Liver (tissue), 3 donors: ENCODE measurements at regions not wholly inside any gene's neighbourhood (a gene's known extent, or its start where the extent isn't known, plus 50 kb on each side); places are given as distances from the start of the nearest gene placed in this dataset.
"Not testable (repeated sequence)": the region's sequence is repeated elsewhere in the genome, so short reads cannot be mapped to it uniquely, and the experiment has no call there.

Experiments used
- EGR1 ChIP-seq, 2 donors: IDR thresholded peaks; 2 replicates each; pipeline ENCODE4 v1.6.1; 2016 to 2018; ENCODE audit warnings: antibody characterized with exemption in 2 of 2, low read depth in 2 of 2
- FOXA1 ChIP-seq: IDR thresholded peaks from 2 replicates; pipeline ENCODE4 v1.6.1; 2016; ENCODE audit warnings: antibody characterized with exemption
- GABPA ChIP-seq, 2 donors: IDR thresholded peaks in 1 of 2; conservative IDR thresholded peaks in 1 of 2; 2 replicates each; pipeline ENCODE4 v1.6.1; 2016; ENCODE audit warnings: antibody characterized with exemption in 2 of 2, mild to moderate bottlenecking in 1 of 2, moderate library complexity in 1 of 2
- JUND ChIP-seq, 2 donors: IDR thresholded peaks; 2 replicates each; pipeline ENCODE4 v1.6.1; 2016; ENCODE audit warnings: antibody characterized with exemption in 2 of 2
- RAD21 ChIP-seq, 2 donors: IDR thresholded peaks; 2 replicates each; pipeline ENCODE4 v1.6.1; 2016; ENCODE audit warnings: antibody characterized with exemption in 2 of 2, mild to moderate bottlenecking in 2 of 2
- RXRA ChIP-seq, 2 donors: IDR thresholded peaks; 2 replicates each; pipeline ENCODE4 v1.6.1; 2017 to 2018; ENCODE audit warnings: antibody characterized with exemption in 2 of 2, mild to moderate bottlenecking in 1 of 2
- SP1 ChIP-seq: IDR thresholded peaks from 2 replicates; pipeline ENCODE4 v1.6.1; 2018; ENCODE audit warnings: antibody characterized with exemption, mild to moderate bottlenecking
- TAF1 ChIP-seq: conservative IDR thresholded peaks from 2 replicates; pipeline ENCODE4 v1.6.1; 2016; ENCODE audit warnings: antibody characterized with exemption, mild to moderate bottlenecking
- YY1 ChIP-seq: IDR thresholded peaks from 2 replicates; pipeline ENCODE4 v1.6.1; 2016; ENCODE audit warnings: antibody characterized with exemption, mild to moderate bottlenecking
- TF ChIP-seq, protein P1 (sequence below): fragments of 150-350 bp; IDR thresholded peaks from 2 replicates; pipeline ENCODE4 v1.5.1; 2017; ENCODE audit warnings: improper control_type of control experiment, low read depth, low read length; ENCODE audit not compliant: missing input control
- TF ChIP-seq, protein P2 (sequence below): IDR thresholded peaks from 2 replicates; pipeline ENCODE4 v1.6.1; 2016; ENCODE audit warnings: antibody characterized with exemption, mild to moderate bottlenecking
- TF ChIP-seq, protein P3 (sequence below): IDR thresholded peaks from 2 replicates; pipeline ENCODE4 v1.6.1; 2016; ENCODE audit warnings: antibody characterized with exemption
- TF ChIP-seq, protein P4 (sequence below): IDR thresholded peaks from 2 replicates; pipeline ENCODE4 v1.6.1; 2016; ENCODE audit warnings: antibody characterized with exemption
- TF ChIP-seq, protein P5 (sequence below): IDR thresholded peaks from 2 replicates; pipeline ENCODE4 v1.6.1; 2016; ENCODE audit warnings: antibody characterized with exemption
- donor health status: healthy.
- donor health status: healthy.

DNA sequence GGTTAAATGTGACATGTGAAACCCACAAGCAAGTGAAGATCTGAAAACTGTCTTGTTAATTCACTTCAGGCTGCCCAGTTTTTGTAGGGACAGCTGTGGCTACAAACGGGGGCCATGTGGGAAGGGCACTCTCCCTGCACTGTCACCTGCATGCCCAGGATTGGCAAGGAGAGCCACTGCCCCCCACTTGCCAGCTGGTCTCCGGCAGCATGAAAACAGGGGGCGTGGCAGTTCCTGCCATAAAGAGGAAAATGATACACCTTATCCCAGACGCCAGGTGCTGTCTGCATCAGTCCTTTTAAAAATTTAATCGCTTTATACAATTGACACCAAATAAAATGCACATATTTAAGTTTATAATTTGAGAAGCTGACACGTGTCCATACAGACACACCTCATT is 309.1 kb downstream of the KLF13 start:
- TF ChIP-seq YY1; RAD21 (IDR thresholded peaks at IDR 0.05); TAF1; JUND (IDR thresholded peaks at IDR 0.05); GABPA (IDR thresholded peaks at IDR 0.05 in 1 of 2, conservative IDR thresholded peaks at IDR 0.05 in 1 of 2); RXRA (IDR thresholded peaks at IDR 0.05); SP1; EGR1 (IDR thresholded peaks at IDR 0.05; ENCODE audit: low read depth in 2 of 2); FOXA1: not testable (repeated sequence)
- TF ChIP-seq, protein P1, sequence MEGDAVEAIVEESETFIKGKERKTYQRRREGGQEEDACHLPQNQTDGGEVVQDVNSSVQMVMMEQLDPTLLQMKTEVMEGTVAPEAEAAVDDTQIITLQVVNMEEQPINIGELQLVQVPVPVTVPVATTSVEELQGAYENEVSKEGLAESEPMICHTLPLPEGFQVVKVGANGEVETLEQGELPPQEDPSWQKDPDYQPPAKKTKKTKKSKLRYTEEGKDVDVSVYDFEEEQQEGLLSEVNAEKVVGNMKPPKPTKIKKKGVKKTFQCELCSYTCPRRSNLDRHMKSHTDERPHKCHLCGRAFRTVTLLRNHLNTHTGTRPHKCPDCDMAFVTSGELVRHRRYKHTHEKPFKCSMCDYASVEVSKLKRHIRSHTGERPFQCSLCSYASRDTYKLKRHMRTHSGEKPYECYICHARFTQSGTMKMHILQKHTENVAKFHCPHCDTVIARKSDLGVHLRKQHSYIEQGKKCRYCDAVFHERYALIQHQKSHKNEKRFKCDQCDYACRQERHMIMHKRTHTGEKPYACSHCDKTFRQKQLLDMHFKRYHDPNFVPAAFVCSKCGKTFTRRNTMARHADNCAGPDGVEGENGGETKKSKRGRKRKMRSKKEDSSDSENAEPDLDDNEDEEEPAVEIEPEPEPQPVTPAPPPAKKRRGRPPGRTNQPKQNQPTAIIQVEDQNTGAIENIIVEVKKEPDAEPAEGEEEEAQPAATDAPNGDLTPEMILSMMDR: not testable (repeated sequence)
- TF ChIP-seq, protein P2, sequence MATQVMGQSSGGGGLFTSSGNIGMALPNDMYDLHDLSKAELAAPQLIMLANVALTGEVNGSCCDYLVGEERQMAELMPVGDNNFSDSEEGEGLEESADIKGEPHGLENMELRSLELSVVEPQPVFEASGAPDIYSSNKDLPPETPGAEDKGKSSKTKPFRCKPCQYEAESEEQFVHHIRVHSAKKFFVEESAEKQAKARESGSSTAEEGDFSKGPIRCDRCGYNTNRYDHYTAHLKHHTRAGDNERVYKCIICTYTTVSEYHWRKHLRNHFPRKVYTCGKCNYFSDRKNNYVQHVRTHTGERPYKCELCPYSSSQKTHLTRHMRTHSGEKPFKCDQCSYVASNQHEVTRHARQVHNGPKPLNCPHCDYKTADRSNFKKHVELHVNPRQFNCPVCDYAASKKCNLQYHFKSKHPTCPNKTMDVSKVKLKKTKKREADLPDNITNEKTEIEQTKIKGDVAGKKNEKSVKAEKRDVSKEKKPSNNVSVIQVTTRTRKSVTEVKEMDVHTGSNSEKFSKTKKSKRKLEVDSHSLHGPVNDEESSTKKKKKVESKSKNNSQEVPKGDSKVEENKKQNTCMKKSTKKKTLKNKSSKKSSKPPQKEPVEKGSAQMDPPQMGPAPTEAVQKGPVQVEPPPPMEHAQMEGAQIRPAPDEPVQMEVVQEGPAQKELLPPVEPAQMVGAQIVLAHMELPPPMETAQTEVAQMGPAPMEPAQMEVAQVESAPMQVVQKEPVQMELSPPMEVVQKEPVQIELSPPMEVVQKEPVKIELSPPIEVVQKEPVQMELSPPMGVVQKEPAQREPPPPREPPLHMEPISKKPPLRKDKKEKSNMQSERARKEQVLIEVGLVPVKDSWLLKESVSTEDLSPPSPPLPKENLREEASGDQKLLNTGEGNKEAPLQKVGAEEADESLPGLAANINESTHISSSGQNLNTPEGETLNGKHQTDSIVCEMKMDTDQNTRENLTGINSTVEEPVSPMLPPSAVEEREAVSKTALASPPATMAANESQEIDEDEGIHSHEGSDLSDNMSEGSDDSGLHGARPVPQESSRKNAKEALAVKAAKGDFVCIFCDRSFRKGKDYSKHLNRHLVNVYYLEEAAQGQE: not testable (repeated sequence)
- TF ChIP-seq, protein P3, sequence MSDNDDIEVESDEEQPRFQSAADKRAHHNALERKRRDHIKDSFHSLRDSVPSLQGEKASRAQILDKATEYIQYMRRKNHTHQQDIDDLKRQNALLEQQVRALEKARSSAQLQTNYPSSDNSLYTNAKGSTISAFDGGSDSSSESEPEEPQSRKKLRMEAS: not testable (repeated sequence)
- TF ChIP-seq, protein P4, sequence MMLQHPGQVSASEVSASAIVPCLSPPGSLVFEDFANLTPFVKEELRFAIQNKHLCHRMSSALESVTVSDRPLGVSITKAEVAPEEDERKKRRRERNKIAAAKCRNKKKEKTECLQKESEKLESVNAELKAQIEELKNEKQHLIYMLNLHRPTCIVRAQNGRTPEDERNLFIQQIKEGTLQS: not testable (repeated sequence)
- TF ChIP-seq, protein P5, sequence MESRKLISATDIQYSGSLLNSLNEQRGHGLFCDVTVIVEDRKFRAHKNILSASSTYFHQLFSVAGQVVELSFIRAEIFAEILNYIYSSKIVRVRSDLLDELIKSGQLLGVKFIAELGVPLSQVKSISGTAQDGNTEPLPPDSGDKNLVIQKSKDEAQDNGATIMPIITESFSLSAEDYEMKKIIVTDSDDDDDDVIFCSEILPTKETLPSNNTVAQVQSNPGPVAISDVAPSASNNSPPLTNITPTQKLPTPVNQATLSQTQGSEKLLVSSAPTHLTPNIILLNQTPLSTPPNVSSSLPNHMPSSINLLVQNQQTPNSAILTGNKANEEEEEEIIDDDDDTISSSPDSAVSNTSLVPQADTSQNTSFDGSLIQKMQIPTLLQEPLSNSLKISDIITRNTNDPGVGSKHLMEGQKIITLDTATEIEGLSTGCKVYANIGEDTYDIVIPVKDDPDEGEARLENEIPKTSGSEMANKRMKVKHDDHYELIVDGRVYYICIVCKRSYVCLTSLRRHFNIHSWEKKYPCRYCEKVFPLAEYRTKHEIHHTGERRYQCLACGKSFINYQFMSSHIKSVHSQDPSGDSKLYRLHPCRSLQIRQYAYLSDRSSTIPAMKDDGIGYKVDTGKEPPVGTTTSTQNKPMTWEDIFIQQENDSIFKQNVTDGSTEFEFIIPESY: not testable (repeated sequence)
